COLO668 (cell line): ENCODE measurements at regions not wholly inside any gene's neighbourhood (a gene's known extent, or its start where the extent isn't known, plus 50 kb on each side); places are given as distances from the start of the nearest gene placed in this dataset.
A peak's percentile ranks its signal among the peaks of the same experiment; 100 is the strongest.

Experiments
- DNase-seq: peaks from one replicate; lab custom pipeline; 2025; ENCODE audit not compliant: unreplicated experiment; lab: John Stamatoyannopoulos, UW

DNA sequence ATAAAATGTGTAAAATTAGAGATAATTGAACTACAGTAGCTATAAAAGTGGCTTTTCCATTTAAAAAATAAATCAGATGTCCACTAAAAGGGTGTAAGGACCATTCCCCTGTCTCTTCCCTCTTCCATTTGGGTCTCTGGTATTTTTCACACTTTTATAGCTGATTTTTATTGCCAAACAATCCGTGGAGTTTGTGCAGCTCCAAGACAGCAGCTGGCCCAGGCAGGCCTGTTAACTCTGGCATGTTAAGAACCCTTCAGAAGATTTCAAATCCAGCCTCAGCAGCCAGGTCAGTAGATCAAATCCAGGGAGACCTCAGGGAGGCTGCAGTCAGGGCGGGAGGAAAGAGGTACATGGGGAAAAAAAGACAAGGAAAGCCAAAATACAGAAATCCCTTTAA, 827.1 kb upstream of the FANCL start:
- no peak for DNase-seq

DNA sequence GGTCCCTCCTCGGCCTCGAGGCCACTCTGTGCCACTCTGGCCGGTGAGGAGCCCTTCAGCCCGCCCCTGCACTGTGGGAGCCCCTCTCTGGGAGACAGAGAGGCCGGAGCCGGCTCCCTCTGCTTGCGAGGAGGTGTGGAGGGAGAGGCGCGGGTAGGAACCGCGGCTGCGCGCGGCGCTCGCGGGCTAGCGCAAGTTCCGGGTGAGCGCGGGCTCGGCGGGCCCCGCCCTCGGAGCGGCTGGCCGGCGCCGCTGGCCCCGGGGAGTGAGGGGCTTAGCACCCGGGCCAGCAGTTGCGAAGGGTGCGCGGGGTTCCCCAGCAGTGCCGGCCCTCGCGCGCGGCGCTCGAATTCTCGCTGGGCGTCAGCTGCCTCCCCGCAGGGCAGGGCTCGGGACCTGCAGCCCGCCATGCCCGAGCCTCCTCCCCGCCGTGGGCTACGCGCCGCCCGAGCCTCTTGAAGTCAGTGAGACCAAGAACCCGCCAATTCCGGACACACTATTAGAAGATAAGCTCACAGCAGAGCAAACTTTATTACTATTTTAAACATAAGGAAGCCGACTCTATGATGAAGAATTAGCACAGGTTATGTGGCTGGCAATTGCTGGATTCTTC, 825.8 kb upstream of the FANCL start:
- DNase-seq: no peak

DNA sequence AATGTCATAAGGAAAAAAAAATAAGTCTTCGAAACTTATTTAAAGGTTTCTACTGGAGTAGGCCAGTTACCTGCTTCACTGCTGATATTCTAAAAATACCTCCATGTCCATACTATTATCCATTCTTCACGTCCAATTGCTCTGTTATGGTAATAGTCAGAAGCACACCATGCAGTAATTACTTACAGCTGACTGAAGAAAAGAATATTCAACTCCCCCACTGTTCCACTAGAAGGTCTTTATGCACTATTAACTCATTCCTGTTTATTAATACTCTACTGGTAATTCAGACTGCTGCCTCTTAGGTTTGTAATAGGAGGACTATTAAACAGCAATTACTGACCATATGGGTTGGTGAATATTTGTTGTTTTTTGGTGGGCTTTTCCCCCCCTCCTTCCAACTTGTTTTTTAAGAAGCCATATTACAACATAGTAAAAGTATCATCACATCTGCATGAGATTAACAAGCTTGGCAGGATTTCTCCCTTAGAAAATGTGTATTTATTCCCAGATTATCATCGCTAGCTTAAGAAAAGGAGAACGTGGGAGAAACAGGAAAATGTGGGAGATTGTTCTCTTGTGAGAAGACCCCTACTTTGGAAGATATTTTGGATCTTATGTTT, 806.4 kb upstream of the FANCL start:
- no peak for DNase-seq

DNA sequence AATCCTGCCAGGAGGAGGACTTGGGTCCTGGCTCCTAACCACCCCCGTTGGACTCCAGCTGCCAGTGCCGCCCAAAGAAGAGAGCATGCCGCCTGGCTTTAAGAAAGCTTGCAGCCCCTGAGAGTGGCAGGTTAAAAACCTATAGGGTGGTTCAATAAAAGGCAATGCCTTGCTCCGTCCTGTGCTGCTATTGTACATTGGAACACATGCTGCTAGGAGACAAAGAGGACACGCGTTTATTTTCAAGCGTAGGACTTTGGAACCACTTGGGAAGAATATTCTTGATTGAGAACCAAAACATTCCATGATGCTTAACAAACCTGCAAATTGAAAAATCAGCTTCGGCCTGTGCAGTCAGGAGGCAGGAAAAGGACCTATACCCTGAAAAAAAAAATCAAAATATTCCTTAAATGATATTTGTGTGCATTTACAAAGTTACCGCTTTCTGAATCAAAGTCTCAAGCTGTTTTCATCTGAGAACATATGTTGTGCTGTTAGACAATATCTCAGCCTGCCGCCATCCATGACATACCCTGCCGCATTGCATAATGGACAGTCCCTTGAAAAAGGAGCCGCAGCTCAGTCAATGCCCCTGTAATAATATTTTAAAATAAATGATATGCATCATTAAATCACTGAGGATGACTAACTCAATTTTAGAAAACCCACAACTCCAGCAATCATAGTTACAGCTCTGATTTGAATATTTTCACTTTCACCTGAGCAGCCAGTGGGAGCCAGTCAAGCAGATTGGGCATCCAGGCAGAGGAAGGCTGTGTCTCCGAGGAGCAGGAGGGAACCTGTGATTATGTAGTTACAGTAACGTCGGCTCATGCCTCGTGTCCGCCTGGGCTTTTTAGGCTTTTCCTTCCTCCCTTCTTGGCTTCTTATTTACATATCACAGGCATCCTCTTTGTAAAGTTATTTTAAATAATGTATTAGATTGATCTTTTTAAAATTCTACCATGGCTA, 805.6 kb upstream of the FANCL start:
- no peak for DNase-seq

DNA sequence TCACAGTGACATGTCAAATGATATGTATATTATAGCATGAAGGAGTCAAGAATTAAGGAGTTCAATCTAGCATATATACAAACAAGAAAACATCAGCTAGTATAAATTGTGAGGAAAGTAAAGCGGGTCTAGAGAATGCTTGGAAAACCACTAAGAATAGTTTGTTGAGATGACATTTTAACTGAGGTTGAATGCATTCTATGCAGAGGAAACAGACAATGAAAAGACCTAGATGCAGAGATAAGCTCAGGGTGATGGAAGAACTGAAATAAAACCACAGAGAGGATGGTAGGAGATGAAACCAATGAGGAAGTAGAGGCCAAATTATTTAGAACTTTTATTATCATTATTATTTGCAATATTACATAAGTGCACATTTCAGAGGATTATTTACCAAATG, 803.6 kb upstream of the FANCL start:
- no peak for DNase-seq

DNA sequence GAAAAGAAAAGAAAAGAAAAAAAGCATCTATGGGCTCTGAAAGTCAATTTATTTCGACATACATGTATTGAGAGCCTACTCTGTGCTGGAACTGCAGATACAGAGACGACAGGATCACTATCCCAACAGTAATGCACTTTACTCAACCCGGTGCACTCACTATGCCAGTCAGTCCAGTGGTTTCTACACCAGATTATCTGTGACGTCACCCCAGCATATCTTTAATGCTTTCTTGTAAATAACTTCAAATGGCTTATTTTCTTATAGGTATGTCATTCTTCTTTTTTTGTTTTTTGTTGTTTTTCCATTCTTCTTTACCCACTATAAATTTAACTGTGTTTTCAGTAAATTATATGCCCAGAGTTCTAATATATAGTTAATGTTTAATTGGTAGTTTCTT, 800.0 kb upstream of the FANCL start:
- DNase-seq: no peak

DNA sequence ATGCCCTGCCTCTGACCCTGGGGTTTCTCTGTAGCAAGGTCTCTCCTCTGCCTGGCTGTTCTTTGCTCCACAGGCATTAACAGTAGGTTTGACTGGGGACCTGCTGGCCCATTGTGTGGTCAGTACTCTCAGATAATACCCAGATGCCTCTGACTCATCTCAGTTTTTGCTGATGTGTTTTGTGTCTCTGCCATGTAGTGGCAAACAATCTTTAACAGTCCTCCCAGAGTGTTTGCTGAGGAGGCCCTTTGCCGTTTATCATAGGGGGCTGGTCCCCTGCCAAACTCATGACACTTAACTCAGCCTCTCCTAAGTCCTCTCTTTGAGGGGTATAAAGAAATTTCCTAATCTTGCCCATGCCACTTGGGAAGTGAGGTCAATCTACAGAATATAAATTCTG, 793.7 kb upstream of the FANCL start:
- DNase-seq: peak; percentile 34

DNA sequence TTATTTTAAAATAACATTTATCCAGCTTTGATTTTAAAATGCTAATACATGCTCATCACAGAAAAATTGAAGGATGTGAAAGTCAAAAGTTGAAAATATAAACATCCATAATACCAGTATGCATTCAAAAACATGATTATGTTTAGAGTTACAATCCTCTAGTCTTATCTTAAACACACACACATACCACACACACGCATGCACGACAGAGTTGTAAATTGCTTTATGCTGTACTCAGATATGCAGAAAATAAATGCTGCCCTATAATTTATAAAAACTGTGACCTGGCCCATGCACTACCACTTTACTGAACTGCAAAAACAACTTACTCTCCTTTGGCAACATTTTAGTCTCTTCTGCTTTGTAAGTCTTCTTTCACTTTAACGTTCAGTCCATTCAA, 793.0 kb upstream of the FANCL start:
- no peak for DNase-seq

DNA sequence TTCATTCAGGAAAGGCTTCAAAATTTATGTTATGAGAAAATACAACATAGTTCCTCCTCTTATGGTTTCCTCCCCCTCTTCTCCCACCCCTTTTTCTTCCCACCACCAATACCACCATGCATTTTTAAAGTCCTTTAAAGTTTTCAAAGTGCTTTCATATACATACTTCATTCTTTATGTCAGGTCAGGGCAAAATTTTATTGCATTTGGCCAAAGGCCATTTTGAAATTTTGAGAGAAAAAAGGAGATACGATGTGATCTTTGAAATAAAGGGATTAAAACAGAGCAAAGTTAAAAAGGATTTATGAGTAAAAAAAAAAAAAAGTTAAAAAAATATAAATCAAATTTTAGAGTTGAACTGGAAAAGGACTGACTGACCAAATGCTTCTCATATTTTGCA, 792.5 kb upstream of the FANCL start:
- no peak for DNase-seq

DNA sequence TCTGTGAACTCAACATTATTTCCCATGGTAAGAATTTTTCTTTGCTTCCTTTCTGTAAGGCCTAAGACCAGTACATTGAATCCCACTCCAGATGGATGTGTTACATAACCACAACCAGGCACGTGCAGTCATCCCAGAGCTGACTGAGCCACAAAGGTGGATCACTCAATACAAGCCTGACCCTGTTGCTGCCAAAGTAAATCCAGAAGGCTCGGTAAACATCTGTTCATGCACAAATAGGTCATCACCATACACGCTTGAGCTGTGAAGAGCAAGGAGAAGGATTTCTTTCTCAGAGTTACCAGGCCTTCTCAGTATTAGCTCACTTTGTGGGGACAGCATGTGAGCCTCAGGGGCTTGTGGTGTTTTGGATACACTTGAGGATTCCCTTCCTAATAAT, 791.4 kb upstream of the FANCL start:
- peak; percentile 42 for DNase-seq

DNA sequence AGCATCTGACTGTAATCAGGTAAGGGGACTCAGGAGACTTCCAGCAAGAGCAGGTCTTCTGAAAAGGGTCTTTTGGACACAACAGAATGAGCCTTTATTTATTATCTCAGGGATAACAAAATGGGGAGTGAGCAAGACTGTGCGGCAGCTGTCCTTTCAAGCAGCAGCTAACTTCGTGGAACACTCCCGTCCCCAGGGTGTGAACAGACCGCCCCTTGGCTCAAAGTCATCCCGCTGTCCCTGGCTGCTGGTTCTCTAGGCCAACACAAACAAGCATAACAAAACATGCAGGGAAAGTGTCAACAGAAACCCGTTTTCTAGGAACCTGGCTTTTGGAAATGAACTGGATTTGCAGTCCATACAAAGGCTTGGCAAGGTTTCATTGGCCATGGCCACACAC, 787.9 kb upstream of the FANCL start:
- no peak for DNase-seq

DNA sequence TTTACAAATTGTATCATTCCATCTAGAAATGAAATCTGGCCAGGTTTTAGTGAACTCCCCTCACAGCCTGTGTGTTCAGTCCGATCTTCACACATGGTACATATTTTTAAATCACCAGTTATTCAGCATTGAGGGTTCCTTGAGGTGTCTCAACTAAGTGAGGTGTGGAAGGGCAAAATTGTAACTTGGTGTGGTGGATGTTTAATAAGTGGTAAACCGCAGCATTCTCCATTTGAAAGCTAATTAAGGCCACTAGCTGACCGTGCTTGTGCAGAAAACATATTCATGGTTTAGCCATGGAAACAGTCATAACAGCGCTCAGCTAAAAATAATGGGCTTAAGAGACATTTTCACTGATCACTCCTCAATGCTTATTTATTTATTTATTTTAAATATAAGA, 786.2 kb upstream of the FANCL start:
- DNase-seq: no peak

DNA sequence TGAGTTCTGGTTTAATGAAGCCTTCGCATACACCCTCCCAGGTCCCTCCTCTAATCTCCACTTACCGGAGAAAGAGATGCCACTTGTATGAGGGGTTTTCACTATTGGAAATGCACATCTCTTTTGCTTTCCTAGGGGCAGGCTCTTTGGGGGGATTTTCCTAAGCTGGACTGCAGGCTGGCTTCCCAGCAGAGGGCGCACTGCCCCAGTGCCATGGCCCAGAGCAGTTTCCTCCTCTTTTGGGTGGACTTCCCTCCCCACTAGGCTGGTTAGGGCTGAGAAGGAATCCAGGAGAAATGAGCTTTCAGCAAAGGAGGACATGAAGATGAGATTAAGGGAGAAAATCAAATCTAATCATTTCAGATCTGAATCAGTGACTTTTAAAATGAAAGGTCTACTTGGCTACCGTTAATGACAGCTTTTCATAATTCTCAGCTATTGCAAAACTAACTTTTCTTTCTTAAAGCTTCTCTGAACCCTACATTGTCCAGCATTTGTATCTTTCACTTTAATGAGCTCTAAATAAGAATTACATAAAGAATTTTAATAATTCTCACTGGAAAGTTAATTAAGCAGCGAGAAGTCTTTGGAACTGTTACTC, 784.1 kb upstream of the FANCL start:
- DNase-seq: peak; percentile 43

DNA sequence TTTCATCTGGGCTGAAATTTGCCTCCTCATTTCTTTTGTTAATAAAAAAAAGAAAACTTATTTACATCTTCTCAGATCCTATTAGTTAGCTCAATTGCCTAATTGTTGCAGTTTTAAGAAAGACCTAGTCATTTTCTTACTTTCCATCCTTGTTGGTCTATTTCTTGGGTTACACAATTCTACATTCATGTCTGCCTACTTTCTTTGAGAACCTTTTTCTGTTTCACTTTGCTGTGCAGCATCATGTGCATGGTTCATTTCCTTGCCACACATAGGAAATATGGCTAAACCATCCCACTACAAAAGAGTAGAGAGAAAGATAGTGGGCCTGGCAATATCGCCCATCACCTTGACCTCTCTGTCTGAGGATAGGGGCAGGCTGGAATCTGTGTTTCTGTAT, 780.7 kb upstream of the FANCL start:
- DNase-seq: no peak

DNA sequence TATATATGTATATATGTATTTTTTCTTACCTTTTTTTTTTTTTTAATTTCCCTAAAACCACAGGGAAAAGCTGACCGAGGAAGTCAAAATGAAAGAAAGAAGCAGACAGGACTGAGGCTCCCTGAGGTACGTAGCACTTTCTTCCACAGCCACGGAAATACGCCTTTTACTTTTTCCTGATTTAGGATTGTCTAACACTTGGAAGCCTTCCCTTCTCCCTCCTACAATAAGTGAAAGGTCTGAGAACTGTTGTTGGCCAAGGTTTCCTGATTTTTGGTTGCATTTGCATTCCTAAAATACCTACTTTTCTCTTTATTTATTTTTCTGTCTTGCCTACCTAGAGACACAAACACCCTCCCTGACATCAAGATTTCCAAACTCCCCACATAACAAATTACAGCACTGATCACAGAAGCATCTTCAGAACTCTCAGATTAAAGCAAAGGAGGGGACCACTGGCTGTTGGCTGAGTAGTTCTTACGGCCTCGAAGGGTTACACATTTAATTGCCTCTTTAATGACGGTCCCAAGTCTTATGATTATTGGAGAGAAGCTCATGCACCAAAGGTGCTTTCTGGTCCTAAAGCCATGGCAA, 778.5 kb upstream of the FANCL start:
- no peak for DNase-seq

DNA sequence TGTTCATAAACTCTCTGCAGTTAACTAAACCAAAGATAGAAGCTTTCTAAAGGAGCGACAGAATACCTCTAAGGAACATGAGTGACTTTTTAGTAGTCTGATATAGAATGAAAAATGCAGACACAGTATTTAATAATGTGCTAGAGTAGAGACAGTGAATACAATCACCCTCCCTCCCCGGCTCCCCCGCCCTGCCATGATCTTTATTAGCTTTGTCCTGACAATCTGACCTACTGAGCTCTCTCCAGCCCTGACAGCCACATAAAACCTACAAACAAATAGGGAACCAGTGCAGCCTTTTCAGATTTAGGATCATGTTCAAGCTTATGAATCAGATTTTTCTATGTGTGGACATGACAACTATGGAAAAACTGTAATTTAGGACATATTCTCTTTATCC, 777.6 kb upstream of the FANCL start:
- DNase-seq: no peak

DNA sequence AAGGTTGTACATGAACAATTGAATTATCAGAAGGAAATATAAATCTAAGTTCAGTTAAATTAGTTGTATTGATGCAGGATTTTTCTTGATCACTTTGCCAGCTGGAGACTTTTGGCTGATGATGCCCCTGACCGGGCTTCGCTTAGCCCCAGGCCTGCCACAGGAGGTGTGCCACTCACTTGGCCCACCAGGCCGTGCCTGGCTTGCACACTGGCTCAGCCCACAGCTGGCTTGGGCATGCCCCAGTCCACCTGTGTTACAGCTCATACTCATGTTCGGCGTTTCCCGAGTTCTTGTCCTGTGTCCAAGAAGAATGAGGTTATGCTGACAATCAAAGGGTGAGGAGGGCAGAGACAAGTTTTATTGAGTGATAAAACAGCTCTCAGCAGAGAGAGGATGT, 773.9 kb upstream of the FANCL start:
- no peak for DNase-seq

DNA sequence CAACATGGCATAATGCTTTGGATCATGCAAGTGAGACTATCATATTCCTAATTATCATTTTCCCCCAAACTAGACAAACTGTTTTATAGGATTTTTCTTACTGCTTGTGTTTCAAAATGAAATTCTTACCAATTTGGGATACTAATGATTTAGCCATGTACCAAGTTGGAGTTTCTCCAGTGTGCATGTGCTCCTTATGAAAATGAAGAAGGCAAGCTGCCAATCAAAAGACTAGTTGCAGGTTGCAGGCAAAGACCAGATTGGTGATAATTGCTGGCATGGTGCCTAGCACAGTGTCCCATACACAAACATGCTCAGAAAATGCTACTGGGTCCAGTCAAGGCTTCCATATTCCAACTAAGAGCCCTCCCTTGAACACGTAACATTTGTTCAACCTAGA, 771.8 kb upstream of the FANCL start:
- no peak for DNase-seq

DNA sequence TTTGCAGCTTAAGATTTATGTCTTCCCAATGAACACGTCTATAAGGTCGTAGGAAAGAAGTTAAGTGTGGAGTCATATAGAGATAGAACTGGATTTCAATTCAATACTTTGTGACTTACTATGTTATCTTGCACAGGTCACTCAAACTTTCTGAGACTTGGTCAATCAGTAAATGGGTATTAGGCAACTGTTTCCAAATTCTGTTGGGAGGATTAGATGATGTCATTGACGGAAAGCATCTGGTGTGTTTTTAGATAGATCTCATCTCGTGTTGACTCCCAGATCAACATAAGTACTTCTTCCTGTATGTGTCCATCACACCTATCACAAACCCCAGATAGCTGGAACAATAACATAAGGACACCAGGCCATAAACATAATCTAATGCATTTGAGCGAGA, 771.1 kb upstream of the FANCL start:
- no peak for DNase-seq

DNA sequence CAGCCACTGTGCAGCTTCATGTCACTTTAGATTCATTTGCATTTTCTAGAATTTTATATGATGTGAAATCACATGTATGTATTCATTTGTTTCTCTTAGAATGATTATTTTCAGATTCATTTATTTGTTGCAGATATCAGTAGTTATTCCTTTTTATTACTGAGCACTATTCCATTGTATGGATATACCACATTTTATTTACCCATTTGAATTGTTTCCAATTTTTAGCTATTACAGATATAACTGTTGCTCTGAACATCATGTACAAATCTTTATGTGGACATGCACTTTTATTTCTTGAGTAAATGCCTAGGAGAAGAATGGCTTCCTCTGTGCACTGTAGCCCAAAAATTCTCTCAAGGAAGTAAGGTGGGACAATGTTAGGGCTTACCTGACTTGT, 767.8 kb upstream of the FANCL start:
- DNase-seq: no peak

DNA sequence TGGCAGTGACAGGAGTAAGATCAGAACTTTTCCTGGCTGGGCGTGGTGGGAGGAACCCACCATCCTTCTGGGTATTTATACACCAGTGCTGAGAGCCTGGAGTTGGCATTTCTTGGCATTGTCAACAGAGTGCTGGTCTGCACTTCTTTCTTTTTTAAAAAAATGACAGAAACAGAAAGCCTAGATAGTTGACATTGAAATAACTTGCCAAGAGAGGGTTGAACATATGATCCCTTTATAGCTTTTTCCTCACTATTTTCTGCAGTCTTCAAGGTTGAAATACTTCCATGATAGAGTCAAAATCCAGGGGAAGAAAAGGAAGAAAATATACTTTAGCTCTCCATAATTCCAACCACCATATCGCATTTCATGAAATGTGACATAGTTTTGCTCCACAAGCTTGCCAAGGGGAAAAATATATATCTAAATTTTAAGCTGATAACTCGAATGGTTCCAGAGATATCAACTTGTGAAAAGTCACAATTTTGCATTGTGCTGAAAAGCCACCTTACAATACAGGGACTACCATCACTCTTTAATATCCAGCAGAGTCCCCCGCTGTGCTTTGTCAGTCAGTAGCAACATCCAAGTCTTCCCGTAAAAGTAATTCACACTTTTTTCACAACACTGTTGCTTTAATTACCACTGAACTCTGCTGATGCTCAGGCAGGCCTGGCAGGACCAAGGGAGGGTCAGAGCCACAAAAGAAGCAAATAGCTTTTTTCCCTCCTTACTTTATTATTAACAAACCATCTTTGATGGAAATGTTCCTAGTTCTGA, 764.9 kb upstream of the FANCL start:
- DNase-seq: no peak
